Gastrocnemius medialis (tissue), 4 donors: ENCODE measurements at regions not wholly inside any gene's neighbourhood (a gene's known extent, or its start where the extent isn't known, plus 50 kb on each side); places are given as distances from the start of the nearest gene placed in this dataset.

Source experiments
- ATAC-seq, 2 donors: fragments of 150-250 bp; one replicate each; pipeline ENCODE4 v1.9.1; 2016
- DNase-seq, 2 donors: peaks; one replicate each; pipeline ENCODE4 v3.0.0-alpha.2; 2019
- H3K27ac ChIP-seq, 4 donors: fragments of 200-600 bp; sonication (generic); 1 replicate in 1 of 4; 2 replicates in 3 of 4; pipeline ENCODE4 v1.5.1; 2016 to 2018; ENCODE audit warnings: mild to moderate bottlenecking in 2 of 4, moderate library complexity in 1 of 4
- H3K27me3 ChIP-seq, 3 donors: fragments of 200-600 bp; sonication (generic) in 2 of 3; 1 replicate in 1 of 3; 2 replicates in 2 of 3; pipeline versions ENCODE4 v1.5.1 to v1.6.0; 2016 to 2019; ENCODE audit warnings: mild to moderate bottlenecking in 1 of 3, moderate library complexity in 1 of 3
- H3K36me3 ChIP-seq, 2 donors: fragments of 200-600 bp; sonication (generic) in 1 of 2; one replicate each; pipeline ENCODE4 v1.5.1; 2017 to 2018
- H3K4me1 ChIP-seq, 2 donors: fragments of 200-600 bp; sonication (generic) in 1 of 2; one replicate each; pipeline ENCODE4 v1.5.1; 2016 to 2017; ENCODE audit warnings: mild to moderate bottlenecking in 2 of 2
- H3K4me3 ChIP-seq, 4 donors: fragments of 200-600 bp; sonication (generic) in 3 of 4; 1 replicate in 1 of 4; 2 replicates in 3 of 4; pipeline ENCODE4 v1.5.1; 2016 to 2019; ENCODE audit warnings: mild to moderate bottlenecking in 2 of 4
- H3K9me3 ChIP-seq, 3 donors: fragments of 200-600 bp; sonication (generic) in 2 of 3; 1 replicate in 1 of 3; 2 replicates in 2 of 3; pipeline ENCODE4 v1.5.1; 2016 to 2019
- CTCF ChIP-seq, 5 experiments: fragments of 450-650 bp in 3 of 5; fragments of 200-600 bp in 2 of 5; sonication (generic) in 2 of 5; IDR thresholded peaks in 4 of 5; conservative IDR thresholded peaks in 1 of 5; 1 replicate in 4 of 5; 2 replicates in 1 of 5; pipeline ENCODE4 v1.5.1; 2016 to 2019; ENCODE audit warnings: antibody characterized with exemption in 5 of 5, mild to moderate bottlenecking in 3 of 5, moderate library complexity in 3 of 5
- POLR2A ChIP-seq, 2 donors: fragments of 450-650 bp; IDR thresholded peaks; one replicate each; pipeline ENCODE4 v1.6.1; 2017; ENCODE audit warnings: antibody characterized with exemption in 2 of 2, mild to moderate bottlenecking in 2 of 2, moderate library complexity in 2 of 2
- in situ Hi-C, 4 donors: fragments of 200-750 bp; cut with MboI; loops; one replicate each; pipeline versions ENCODE4 v1.15.0 to v1.8.0; 2017; ENCODE audit warnings: low sequenced_read_pairs in 4 of 4
- intact Hi-C: fragments of 100-400 bp; cut with DNase I; formaldehyde crosslinking; loops from one replicate; pipeline ENCODE4 v1.15.1; 2023; ENCODE audit warnings: low total_unique reads

DNA sequence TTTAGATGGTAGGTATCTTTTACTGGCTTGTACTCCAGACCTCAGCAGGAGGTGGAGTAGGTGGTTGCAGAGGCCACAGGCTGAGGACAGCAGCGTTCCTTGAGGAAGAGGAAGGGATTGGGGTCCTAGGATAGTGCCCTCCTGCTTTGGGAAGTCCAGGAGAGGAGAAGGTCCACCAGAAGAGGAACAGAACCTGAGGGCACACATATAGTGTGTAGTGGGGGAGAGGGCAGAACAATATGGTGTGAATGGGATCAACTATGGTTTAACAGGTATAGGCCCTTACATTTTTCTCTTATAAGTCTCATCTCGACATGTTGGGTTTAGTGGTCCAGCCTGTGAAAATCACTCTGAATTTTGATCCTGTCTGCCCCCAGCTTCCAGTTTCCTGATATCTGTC is 229.1 kb upstream of the ZBED5 start:
- DNase-seq = no peak
- intact Hi-C loops (no loop called here), in situ Hi-C loops (no loop called here)
- no peak for ATAC-seq
- Histone ChIP-seq H3K36me3 (no peaks in the 10 kb centered on the region), H3K27ac (no peak overlapping the region), H3K9me3 (no peaks in the 10 kb centered on the region), H3K4me1 (peaks cover 9 to 14% of the 10 kb centered on the region in 2 donors), H3K4me3 (no peak overlapping the region), H3K27me3 (no peaks in the 10 kb centered on the region)
- TF ChIP-seq POLR2A (IDR thresholded peaks at IDR 0.05) = no peak
- TF ChIP-seq CTCF (IDR thresholded peaks at IDR 0.05 in 4 of 5, conservative IDR thresholded peaks at IDR 0.05 in 1 of 5) = no peak

DNA sequence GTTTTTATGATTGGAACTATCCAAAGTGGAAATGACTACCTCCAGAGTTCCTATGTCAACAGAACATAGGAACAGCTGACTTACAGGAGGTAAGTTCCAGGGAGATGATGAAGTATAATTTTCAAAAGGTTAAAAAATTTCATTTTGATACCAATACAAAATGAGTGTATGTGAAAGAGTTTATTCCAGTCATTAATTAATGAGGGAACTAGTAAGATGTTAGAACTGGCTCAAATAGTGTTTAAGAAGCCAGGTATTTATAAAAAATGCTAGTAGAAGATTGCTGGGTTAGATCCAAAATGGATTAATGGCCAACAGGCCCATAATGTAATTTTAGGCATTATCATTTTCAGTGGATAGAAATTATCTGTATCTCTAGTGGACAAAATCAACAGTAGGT is 227.7 kb upstream of the ZBED5 start:
- H3K36me3 ChIP-seq = no peaks in the 10 kb centered on the region
- H3K4me1 ChIP-seq = peaks cover 19 to 28% of the 10 kb centered on the region in 2 donors
- H3K4me3 ChIP-seq = no peak overlapping the region
- H3K27me3 ChIP-seq = no peaks in the 10 kb centered on the region
- ATAC-seq (no peak), DNase-seq (no peak)
- no peak for TF ChIP-seq POLR2A (IDR thresholded peaks at IDR 0.05)
- TF ChIP-seq CTCF (IDR thresholded peaks at IDR 0.05 in 4 of 5, conservative IDR thresholded peaks at IDR 0.05 in 1 of 5) = no peak
- H3K9me3 ChIP-seq = no peaks in the 10 kb centered on the region
- in situ Hi-C loops = no loop called here
- H3K27ac ChIP-seq = no peak overlapping the region
- intact Hi-C loops = no loop called here

DNA sequence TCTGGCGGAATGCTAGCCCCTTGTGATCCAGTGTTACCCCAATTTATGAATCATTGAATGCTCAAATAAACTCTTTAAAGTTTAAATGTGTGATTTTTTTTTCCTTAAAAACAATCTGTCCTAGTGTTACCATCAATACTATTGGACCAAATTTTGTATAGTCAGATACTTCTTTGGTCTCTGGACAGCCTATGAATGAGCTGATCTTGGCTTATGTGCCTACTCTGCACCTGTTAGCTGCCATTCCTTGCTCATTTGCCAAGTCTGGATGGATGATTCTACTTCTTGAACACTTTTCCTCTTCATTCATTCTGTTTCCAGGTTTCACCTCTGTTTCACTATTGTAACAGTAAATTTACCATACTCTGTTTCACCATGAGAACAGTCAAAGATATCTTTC is 226.5 kb upstream of the ZBED5 start:
- TF ChIP-seq CTCF (IDR thresholded peaks at IDR 0.05 in 4 of 5, conservative IDR thresholded peaks at IDR 0.05 in 1 of 5) (no peak), POLR2A (IDR thresholded peaks at IDR 0.05) (no peak)
- Histone ChIP-seq H3K27ac (no peak overlapping the region), H3K27me3 (no peaks in the 10 kb centered on the region), H3K9me3 (no peaks in the 10 kb centered on the region), H3K36me3 (no peaks in the 10 kb centered on the region), H3K4me3 (no peak overlapping the region), H3K4me1 (peaks cover 24 to 30% of the 10 kb centered on the region in 2 donors)
- DNase-seq = no peak
- intact Hi-C loops (loop anchor here (5.0 kb wide), 2 partner anchors 63 to 183 kb away; no protein-coding TSS in a partner anchor), in situ Hi-C loops (no loop called here)
- ATAC-seq = peak; percentile 35 to 64

GRCh38 chr11:11083441-11083840 is 225.6 kb upstream of the ZBED5 start:
- Histone ChIP-seq H3K36me3 (no peaks in the 10 kb centered on the region), H3K4me3 (no peak overlapping the region), H3K9me3 (no peaks in the 10 kb centered on the region), H3K27me3 (no peaks in the 10 kb centered on the region), H3K27ac (no peak overlapping the region), H3K4me1 (peaks cover 24 to 30% of the 10 kb centered on the region in 2 donors)
- no peak for TF ChIP-seq POLR2A (IDR thresholded peaks at IDR 0.05)
- no peak for TF ChIP-seq CTCF (IDR thresholded peaks at IDR 0.05 in 4 of 5, conservative IDR thresholded peaks at IDR 0.05 in 1 of 5)
- DNase-seq (no peak), ATAC-seq (no peak)
- in situ Hi-C loops = no loop called here
- intact Hi-C loops = loop anchor here (5.0 kb wide), 2 partner anchors 64 to 184 kb away; no protein-coding TSS in a partner anchor

GRCh38 chr11:11082646-11083045 is 224.8 kb upstream of the ZBED5 start:
- H3K27me3 ChIP-seq = no peaks in the 10 kb centered on the region
- H3K9me3 ChIP-seq = no peaks in the 10 kb centered on the region
- in situ Hi-C loops = no loop called here
- no peak for ATAC-seq
- H3K27ac ChIP-seq = no peak overlapping the region
- no peak for TF ChIP-seq POLR2A (IDR thresholded peaks at IDR 0.05)
- no peak for TF ChIP-seq CTCF (IDR thresholded peaks at IDR 0.05 in 4 of 5, conservative IDR thresholded peaks at IDR 0.05 in 1 of 5)
- no peak for DNase-seq
- H3K4me1 ChIP-seq = peaks cover 29 to 38% of the 10 kb centered on the region in 2 donors
- H3K4me3 ChIP-seq = no peak overlapping the region
- intact Hi-C loops = loop anchor here (5.0 kb wide), 2 partner anchors 65 to 185 kb away; no protein-coding TSS in a partner anchor
- H3K36me3 ChIP-seq = no peaks in the 10 kb centered on the region
